Mucosa of stomach (tissue), 1 donor: ENCODE measurements at regions not wholly inside any gene's neighbourhood (a gene's known extent, or its start where the extent isn't known, plus 50 kb on each side); places are given as distances from the start of the nearest gene placed in this dataset.
"Not testable (repeated sequence)": the region's sequence is repeated elsewhere in the genome, so short reads cannot be mapped to it uniquely, and the experiment has no call there.

Experiments used
- H3K27me3 ChIP-seq: one replicate; pipeline ENCODE4 v1.7.0; 2013; ENCODE audit warnings: mild to moderate bottlenecking, low read length; ENCODE audit not compliant: control insufficient read depth, insufficient read depth
- H3K36me3 ChIP-seq: one replicate; pipeline ENCODE4 v1.7.0; 2013; ENCODE audit warnings: low read length; ENCODE audit not compliant: control insufficient read depth, insufficient read depth
- H3K4me1 ChIP-seq: one replicate; pipeline ENCODE4 v1.7.0; 2013; ENCODE audit warnings: mild to moderate bottlenecking, low read length; ENCODE audit not compliant: control insufficient read depth, insufficient read depth
- H3K4me3 ChIP-seq: one replicate; pipeline ENCODE4 v1.7.0; 2013; ENCODE audit warnings: low read length
- H3K9ac ChIP-seq: one replicate; pipeline ENCODE4 v1.7.0; 2013; ENCODE audit warnings: mild to moderate bottlenecking, low read length, moderate library complexity
- H3K9me3 ChIP-seq: one replicate; pipeline ENCODE4 v1.7.0; 2013; ENCODE audit warnings: mild to moderate bottlenecking, low read length, moderate library complexity; ENCODE audit not compliant: control insufficient read depth
- donor health status: Pancreatic carcinoma.

- Histone ChIP-seq H3K27me3 (no peaks in the 10 kb centered on the region), H3K4me1 (peaks cover 7% of the 10 kb centered on the region), H3K36me3 (no peaks in the 10 kb centered on the region), H3K9ac (no peak overlapping the region), H3K4me3 (no peak overlapping the region), H3K9me3 (no peaks in the 10 kb centered on the region)
Observed at GRCh38 chr10:121265360-121266123, 332.7 kb downstream of the FGFR2 start.

- Histone ChIP-seq H3K4me1 (peaks cover 7% of the 10 kb centered on the region), H3K9me3 (no peaks in the 10 kb centered on the region), H3K27me3 (no peaks in the 10 kb centered on the region), H3K4me3 (no peak overlapping the region), H3K36me3 (no peaks in the 10 kb centered on the region), H3K9ac (no peak overlapping the region)
Observed at GRCh38 chr10:121266370-121266769, 331.9 kb downstream of the FGFR2 start.

- H3K36me3 ChIP-seq, result no peaks in the 10 kb centered on the region
- H3K4me1 ChIP-seq, result peaks cover 7% of the 10 kb centered on the region
- H3K4me3 ChIP-seq, result no peak overlapping the region
- H3K9ac ChIP-seq, result no peak overlapping the region
- no peaks in the 10 kb centered on the region for H3K27me3 ChIP-seq
- H3K9me3 ChIP-seq, result no peaks in the 10 kb centered on the region
Observed at GRCh38 chr10:121267236-121268003, 330.8 kb downstream of the FGFR2 start.

- H3K36me3 ChIP-seq, result no peaks in the 10 kb centered on the region
- peaks cover 7% of the 10 kb centered on the region for H3K4me1 ChIP-seq
- H3K9ac ChIP-seq, result no peak overlapping the region
- no peak overlapping the region for H3K4me3 ChIP-seq
- H3K27me3 ChIP-seq, result no peaks in the 10 kb centered on the region
- H3K9me3 ChIP-seq, result no peaks in the 10 kb centered on the region
Observed at GRCh38 chr10:121268363-121268762, 329.9 kb downstream of the FGFR2 start.

GRCh38 chr10:121268863-121269432, 329.3 kb downstream of the FGFR2 start:
- Histone ChIP-seq H3K36me3 (no peaks in the 10 kb centered on the region), H3K4me1 (peaks cover 7% of the 10 kb centered on the region), H3K9me3 (no peaks in the 10 kb centered on the region), H3K27me3 (no peaks in the 10 kb centered on the region), H3K9ac (no peak overlapping the region), H3K4me3 (no peak overlapping the region)

- Histone ChIP-seq H3K4me3 (no peak overlapping the region), H3K36me3 (no peaks in the 10 kb centered on the region), H3K9ac (no peak overlapping the region), H3K27me3 (no peaks in the 10 kb centered on the region), H3K4me1 (peaks cover 7% of the 10 kb centered on the region), H3K9me3 (no peaks in the 10 kb centered on the region)
Observed at GRCh38 chr10:121270906-121271305, 327.3 kb downstream of the FGFR2 start.

- Histone ChIP-seq H3K36me3 (no peaks in the 10 kb centered on the region), H3K4me3 (no peak overlapping the region), H3K9me3 (no peaks in the 10 kb centered on the region), H3K9ac (no peak overlapping the region), H3K27me3 (no peaks in the 10 kb centered on the region), H3K4me1 (no peaks in the 10 kb centered on the region)
Observed at GRCh38 chr10:121276046-121276445, 322.2 kb downstream of the FGFR2 start.

- no peak overlapping the region for H3K9ac ChIP-seq
- H3K4me1 ChIP-seq, result no peaks in the 10 kb centered on the region
- no peaks in the 10 kb centered on the region for H3K36me3 ChIP-seq
- H3K9me3 ChIP-seq, result no peaks in the 10 kb centered on the region
- H3K4me3 ChIP-seq, result no peak overlapping the region
- H3K27me3 ChIP-seq, result no peaks in the 10 kb centered on the region
Observed at GRCh38 chr10:121276822-121277221, 321.4 kb downstream of the FGFR2 start.

- H3K9ac ChIP-seq, H3K36me3 ChIP-seq, H3K9me3 ChIP-seq, H3K4me3 ChIP-seq, H3K4me1 ChIP-seq, H3K27me3 ChIP-seq: not testable (repeated sequence)
Observed at GRCh38 chr10:121278386-121278785, 319.9 kb downstream of the FGFR2 start.

- Histone ChIP-seq H3K36me3 (no peaks in the 10 kb centered on the region), H3K4me3 (no peak overlapping the region), H3K4me1 (peaks cover 10% of the 10 kb centered on the region), H3K27me3 (no peaks in the 10 kb centered on the region), H3K9me3 (no peaks in the 10 kb centered on the region), H3K9ac (no peak overlapping the region)
Observed at GRCh38 chr10:121281576-121281975, 316.7 kb downstream of the FGFR2 start.

GRCh38 chr10:121282264-121282663, 316.0 kb downstream of the FGFR2 start:
- Histone ChIP-seq H3K9me3 (no peaks in the 10 kb centered on the region), H3K4me3 (no peak overlapping the region), H3K4me1 (peaks cover 10% of the 10 kb centered on the region), H3K27me3 (no peaks in the 10 kb centered on the region), H3K9ac (no peak overlapping the region), H3K36me3 (no peaks in the 10 kb centered on the region)

- H3K36me3 ChIP-seq, result no peaks in the 10 kb centered on the region
- H3K27me3 ChIP-seq, result no peaks in the 10 kb centered on the region
- no peak overlapping the region for H3K4me3 ChIP-seq
- no peak overlapping the region for H3K9ac ChIP-seq
- peaks cover 10% of the 10 kb centered on the region for H3K4me1 ChIP-seq
- no peaks in the 10 kb centered on the region for H3K9me3 ChIP-seq
Observed at GRCh38 chr10:121282797-121283515, 315.3 kb downstream of the FGFR2 start.
